ENCODE measurements at regions not wholly inside any gene's neighbourhood (a gene's known extent, or its start where the extent isn't known, plus 50 kb on each side); places are given as distances from the start of the nearest gene placed in this dataset.
"Not testable (repeated sequence)": the region's sequence is repeated elsewhere in the genome, so short reads cannot be mapped to it uniquely, and the experiment has no call there.

GRCh38 chr16:26824469-26824868 lies 242.3 kb upstream of the C16orf82 start:
- H3K4me3 ChIP-seq (ENCODE audit: low read depth, low read length): no peak overlapping the region
- no peaks in the 10 kb centered on the region for H3K36me3 ChIP-seq (ENCODE audit: control insufficient read depth, insufficient read depth, low read length)
- CTCF ChIA-PET: no interaction called here
- H3K27me3 ChIP-seq (ENCODE audit: control insufficient read depth, insufficient read depth, low read length): no peaks in the 10 kb centered on the region
- POLR2A ChIA-PET: no interaction called here
- TF ChIP-seq CTCF (IDR thresholded peaks at IDR 0.05; ENCODE audit: insufficient read depth, low read depth, low read length): no peak
- no peak for DNase-seq (ENCODE audit: low read depth)

GRCh38 chr16:26826500-26826899 lies 240.2 kb upstream of the C16orf82 start:
- TF ChIP-seq CTCF (IDR thresholded peaks at IDR 0.05; ENCODE audit: insufficient read depth, low read depth, low read length): no peak
- no peaks in the 10 kb centered on the region for H3K27me3 ChIP-seq (ENCODE audit: control insufficient read depth, insufficient read depth, low read length)

GRCh38 chr16:26827386-26827785 lies 239.3 kb upstream of the C16orf82 start:
- no peaks in the 10 kb centered on the region for H3K36me3 ChIP-seq (ENCODE audit: control insufficient read depth, insufficient read depth, low read length)
- TF ChIP-seq CTCF (IDR thresholded peaks at IDR 0.05; ENCODE audit: insufficient read depth, low read depth, low read length): no peak
- no peak for DNase-seq (ENCODE audit: low read depth)
- CTCF ChIA-PET: no interaction called here
- H3K4me3 ChIP-seq (ENCODE audit: low read depth, low read length): no peak overlapping the region
- no peaks in the 10 kb centered on the region for H3K27me3 ChIP-seq (ENCODE audit: control insufficient read depth, insufficient read depth, low read length)
- POLR2A ChIA-PET: no interaction called here

More at GRCh38 chr16:26826500-26826899, 240.2 kb upstream of the C16orf82 start:
- H3K4me3 ChIP-seq (ENCODE audit: low read depth, low read length): no peak overlapping the region
- H3K36me3 ChIP-seq (ENCODE audit: control insufficient read depth, insufficient read depth, low read length): no peaks in the 10 kb centered on the region
- POLR2A ChIA-PET: no interaction called here
- CTCF ChIA-PET: no interaction called here
- no peak for DNase-seq (ENCODE audit: low read depth)

GRCh38 chr16:26830428-26831127 lies 236.1 kb upstream of the C16orf82 start:
- H3K4me3 ChIP-seq (ENCODE audit: low read depth, low read length): no peak overlapping the region
- POLR2A ChIA-PET: no interaction called here
- no peaks in the 10 kb centered on the region for H3K36me3 ChIP-seq (ENCODE audit: control insufficient read depth, insufficient read depth, low read length)
- TF ChIP-seq CTCF (IDR thresholded peaks at IDR 0.05; ENCODE audit: insufficient read depth, low read depth, low read length): no peak
- DNase-seq (ENCODE audit: low read depth): no peak
- H3K27me3 ChIP-seq (ENCODE audit: control insufficient read depth, insufficient read depth, low read length): no peaks in the 10 kb centered on the region
- CTCF ChIA-PET: interaction anchor here (0.8 kb wide), 1 partner anchor 32 kb away, joined by 3 read pairs; no protein-coding TSS in a partner anchor

GRCh38 chr16:26836114-26836513 lies 230.6 kb upstream of the C16orf82 start:
- H3K27me3 ChIP-seq (ENCODE audit: control insufficient read depth, insufficient read depth, low read length); DNase-seq (ENCODE audit: low read depth); H3K36me3 ChIP-seq (ENCODE audit: control insufficient read depth, insufficient read depth, low read length); POLR2A ChIA-PET; H3K4me3 ChIP-seq (ENCODE audit: low read depth, low read length); CTCF ChIA-PET: not testable (repeated sequence)

GRCh38 chr16:26838931-26839330 lies 227.8 kb upstream of the C16orf82 start:
- ChIA-PET CTCF (no interaction called here), POLR2A (no interaction called here)
- DNase-seq (ENCODE audit: low read depth): no peak
- no peak overlapping the region for H3K4me3 ChIP-seq (ENCODE audit: low read depth, low read length)
- H3K27me3 ChIP-seq (ENCODE audit: control insufficient read depth, insufficient read depth, low read length): no peaks in the 10 kb centered on the region
- no peak for TF ChIP-seq CTCF (IDR thresholded peaks at IDR 0.05; ENCODE audit: insufficient read depth, low read depth, low read length)
- H3K36me3 ChIP-seq (ENCODE audit: control insufficient read depth, insufficient read depth, low read length): no peaks in the 10 kb centered on the region
